SH-SY5Y (cell line): ENCODE measurements at regions not wholly inside any gene's neighbourhood (a gene's known extent, or its start where the extent isn't known, plus 50 kb on each side); places are given as distances from the start of the nearest gene placed in this dataset.

Experiments used
- GATA2 ChIP-seq: IDR thresholded peaks from 2 replicates; pipeline ENCODE4 v1.6.1; 2011; ENCODE audit warnings: mild to moderate bottlenecking, low read depth, low read length
- GATA3 ChIP-seq: IDR thresholded peaks from 2 replicates; pipeline ENCODE4 v1.6.1; 2011; ENCODE audit warnings: low read depth, mild to moderate bottlenecking, low read length, moderate library complexity

- no peak for TF ChIP-seq GATA3
- no peak for TF ChIP-seq GATA2
Observed at GRCh38 chr12:124157406-124157805, 137.5 kb upstream of the RFLNA start.
